Amniotic epithelial cell (primary cell): ENCODE measurements at regions not wholly inside any gene's neighbourhood (a gene's known extent, or its start where the extent isn't known, plus 50 kb on each side); places are given as distances from the start of the nearest gene placed in this dataset.

ENCODE experiments used
- DNase-seq: peaks from one replicate; pipeline ENCODE4 v3.0.0-alpha.2; 2010; ENCODE audit warnings: low read depth

- no peak for DNase-seq
These were observed 546.3 kb downstream of the EBF1 start for GRCh38 chr5:158553195-158553961.

- DNase-seq, result no peak
These were observed 547.5 kb downstream of the EBF1 start for GRCh38 chr5:158552241-158552640.

GRCh38 chr5:158549311-158549710 is 550.4 kb downstream of the EBF1 start:
- no peak for DNase-seq

GRCh38 chr5:158546748-158547147 is 553.0 kb downstream of the EBF1 start:
- DNase-seq, result no peak

- DNase-seq, result no peak
These were observed 553.7 kb downstream of the EBF1 start for GRCh38 chr5:158545949-158546530.

GRCh38 chr5:158544388-158545339 is 555.1 kb downstream of the EBF1 start:
- no peak for DNase-seq

- no peak for DNase-seq
These were observed 556.0 kb downstream of the EBF1 start for GRCh38 chr5:158543539-158544387.

GRCh38 chr5:158541536-158542297 is 558.0 kb downstream of the EBF1 start:
- no peak for DNase-seq

GRCh38 chr5:158538506-158539074 is 561.1 kb downstream of the EBF1 start:
- DNase-seq, result no peak

- no peak for DNase-seq
These were observed 562.4 kb downstream of the EBF1 start for GRCh38 chr5:158537366-158537765.

- no peak for DNase-seq
These were observed 565.5 kb downstream of the EBF1 start for GRCh38 chr5:158534203-158534602.

GRCh38 chr5:158532739-158533138 is 567.0 kb downstream of the EBF1 start:
- no peak for DNase-seq

- DNase-seq, result no peak
These were observed 567.9 kb downstream of the EBF1 start for GRCh38 chr5:158531860-158532259.

GRCh38 chr5:158530115-158530514 is 569.6 kb downstream of the EBF1 start:
- no peak for DNase-seq

- DNase-seq, result no peak
These were observed 570.3 kb downstream of the EBF1 start for GRCh38 chr5:158529454-158529853.

GRCh38 chr5:158525663-158526062 is 574.1 kb downstream of the EBF1 start:
- no peak for DNase-seq

- DNase-seq, result no peak
These were observed 575.6 kb downstream of the EBF1 start for GRCh38 chr5:158524070-158524469.

GRCh38 chr5:158522776-158523175 is 576.9 kb downstream of the EBF1 start:
- DNase-seq, result no peak

- peak; percentile 32 for DNase-seq
These were observed 577.7 kb downstream of the EBF1 start for GRCh38 chr5:158521995-158522394.

- no peak for DNase-seq
These were observed 580.2 kb downstream of the EBF1 start for GRCh38 chr5:158519433-158520021.
